ENCODE measurements at regions not wholly inside any gene's neighbourhood (a gene's known extent, or its start where the extent isn't known, plus 50 kb on each side); places are given as distances from the start of the nearest gene placed in this dataset.

- TF ChIP-seq CTCF (IDR thresholded peaks at IDR 0.05; ENCODE audit: poor library complexity) = no peak
- TF ChIP-seq EZH2 (IDR thresholded peaks at IDR 0.05; ENCODE audit: borderline replicate concordance) = no peak
Measured at GRCh38 chr4:36532670-36533379, 251.4 kb downstream of the DTHD1 start.

Data from hepatocyte (in vitro differentiated cells).